Prostate gland (tissue), 2 donors: ENCODE measurements at regions not wholly inside any gene's neighbourhood (a gene's known extent, or its start where the extent isn't known, plus 50 kb on each side); places are given as distances from the start of the nearest gene placed in this dataset.

Experiments used
- CTCF ChIP-seq, 4 experiments: fragments of 200-600 bp in 2 of 4; fragments of 450-650 bp in 2 of 4; sonication (generic) in 2 of 4; IDR thresholded peaks; 1 replicate in 3 of 4; 2 replicates in 1 of 4; pipeline ENCODE4 v1.5.1; 2016 to 2019; ENCODE audit warnings: antibody characterized with exemption in 4 of 4, mild to moderate bottlenecking in 2 of 4, moderate library complexity in 2 of 4
- POLR2A ChIP-seq: fragments of 450-650 bp; IDR thresholded peaks from one replicate; pipeline ENCODE4 v1.6.1; 2016; ENCODE audit warnings: antibody characterized with exemption, mild to moderate bottlenecking
- POLR2AphosphoS5 ChIP-seq: sonication (generic); formaldehyde crosslinking; IDR thresholded peaks from one replicate; pipeline ENCODE4 v1.6.1; 2017; ENCODE audit warnings: antibody characterized with exemption

GRCh38 chr3:77868725-77869124, 828.8 kb downstream of the ROBO2 start:
- no peak for TF ChIP-seq CTCF (IDR thresholded peaks at IDR 0.05)
- TF ChIP-seq POLR2AphosphoS5, result no peak
- TF ChIP-seq POLR2A, result no peak
